ENCODE measurements at regions not wholly inside any gene's neighbourhood (a gene's known extent, or its start where the extent isn't known, plus 50 kb on each side); places are given as distances from the start of the nearest gene placed in this dataset.

GRCh38 chr2:217294818-217295217 is 435.0 kb upstream of the TNP1 start:
- H3K27me3 ChIP-seq (ENCODE audit: low read length), result no peaks in the 10 kb centered on the region
- no peaks in the 10 kb centered on the region for H3K9me2 ChIP-seq (replicated peaks; ENCODE audit: insufficient read depth, low read length)
- no peak overlapping the region for H3K27ac ChIP-seq (ENCODE audit: low read length)
- no peaks in the 10 kb centered on the region for H3K79me2 ChIP-seq (ENCODE audit: low read length)
- no peak overlapping the region for H3K4me2 ChIP-seq (ENCODE audit: low read depth, low read length, poor library complexity, severe bottlenecking)
- no peaks in the 10 kb centered on the region for H3K4me1 ChIP-seq (ENCODE audit: low read length)
- no peaks in the 10 kb centered on the region for H4K20me1 ChIP-seq (ENCODE audit: insufficient read depth, low read depth, low read length)
- H3K9me3 ChIP-seq (ENCODE audit: low read length), result no peaks in the 10 kb centered on the region
- no peak overlapping the region for H3K9ac ChIP-seq (ENCODE audit: low read length)
- no peak for DNase-seq
- H3K36me3 ChIP-seq (ENCODE audit: insufficient read depth, low read length), result no peaks in the 10 kb centered on the region
- H2AFZ ChIP-seq (ENCODE audit: low read length), result no peak overlapping the region
- H3K4me3 ChIP-seq (ENCODE audit: low read length), result no peak overlapping the region

- Histone ChIP-seq H3K27me3 (ENCODE audit: low read length) (no peaks in the 10 kb centered on the region), H3K4me2 (ENCODE audit: low read depth, low read length, poor library complexity, severe bottlenecking) (no peak overlapping the region), H3K9ac (ENCODE audit: low read length) (no peak overlapping the region), H3K4me1 (ENCODE audit: low read length) (no peaks in the 10 kb centered on the region), H4K20me1 (ENCODE audit: insufficient read depth, low read depth, low read length) (no peaks in the 10 kb centered on the region), H3K4me3 (ENCODE audit: low read length) (no peak overlapping the region), H3K27ac (ENCODE audit: low read length) (no peak overlapping the region), H2AFZ (ENCODE audit: low read length) (no peak overlapping the region), H3K36me3 (ENCODE audit: insufficient read depth, low read length) (no peaks in the 10 kb centered on the region), H3K9me2 (replicated peaks; ENCODE audit: insufficient read depth, low read length) (no peaks in the 10 kb centered on the region), H3K9me3 (ENCODE audit: low read length) (no peaks in the 10 kb centered on the region), H3K79me2 (ENCODE audit: low read length) (no peaks in the 10 kb centered on the region)
- no peak for DNase-seq
Observed at GRCh38 chr2:217294211-217294610, 434.3 kb upstream of the TNP1 start.

GRCh38 chr2:217293607-217294006 is 433.7 kb upstream of the TNP1 start:
- Histone ChIP-seq H3K9me3 (ENCODE audit: low read length) (no peaks in the 10 kb centered on the region), H3K9me2 (replicated peaks; ENCODE audit: insufficient read depth, low read length) (no peaks in the 10 kb centered on the region), H3K9ac (ENCODE audit: low read length) (no peak overlapping the region), H2AFZ (ENCODE audit: low read length) (no peak overlapping the region), H4K20me1 (ENCODE audit: insufficient read depth, low read depth, low read length) (no peaks in the 10 kb centered on the region), H3K4me2 (ENCODE audit: low read depth, low read length, poor library complexity, severe bottlenecking) (no peak overlapping the region), H3K4me1 (ENCODE audit: low read length) (no peaks in the 10 kb centered on the region), H3K36me3 (ENCODE audit: insufficient read depth, low read length) (no peaks in the 10 kb centered on the region), H3K27me3 (ENCODE audit: low read length) (no peaks in the 10 kb centered on the region), H3K79me2 (ENCODE audit: low read length) (no peaks in the 10 kb centered on the region), H3K4me3 (ENCODE audit: low read length) (no peak overlapping the region), H3K27ac (ENCODE audit: low read length) (no peak overlapping the region)
- no peak for DNase-seq

- no peak overlapping the region for H2AFZ ChIP-seq (ENCODE audit: low read length)
- no peaks in the 10 kb centered on the region for H3K36me3 ChIP-seq (ENCODE audit: insufficient read depth, low read length)
- no peak overlapping the region for H3K9ac ChIP-seq (ENCODE audit: low read length)
- no peaks in the 10 kb centered on the region for H3K79me2 ChIP-seq (ENCODE audit: low read length)
- H3K27me3 ChIP-seq (ENCODE audit: low read length), result no peaks in the 10 kb centered on the region
- H3K9me2 ChIP-seq (replicated peaks; ENCODE audit: insufficient read depth, low read length), result no peaks in the 10 kb centered on the region
- no peaks in the 10 kb centered on the region for H3K9me3 ChIP-seq (ENCODE audit: low read length)
- H3K4me3 ChIP-seq (ENCODE audit: low read length), result no peak overlapping the region
- H3K4me1 ChIP-seq (ENCODE audit: low read length), result no peaks in the 10 kb centered on the region
- no peak overlapping the region for H3K27ac ChIP-seq (ENCODE audit: low read length)
- no peak overlapping the region for H3K4me2 ChIP-seq (ENCODE audit: low read depth, low read length, poor library complexity, severe bottlenecking)
- DNase-seq, result no peak
- no peaks in the 10 kb centered on the region for H4K20me1 ChIP-seq (ENCODE audit: insufficient read depth, low read depth, low read length)
Observed at GRCh38 chr2:217293046-217293445, 433.2 kb upstream of the TNP1 start.

- no peak overlapping the region for H2AFZ ChIP-seq (ENCODE audit: low read length)
- H3K4me3 ChIP-seq (ENCODE audit: low read length), result no peak overlapping the region
- no peak for DNase-seq
- no peaks in the 10 kb centered on the region for H3K4me1 ChIP-seq (ENCODE audit: low read length)
- no peaks in the 10 kb centered on the region for H3K9me3 ChIP-seq (ENCODE audit: low read length)
- no peaks in the 10 kb centered on the region for H3K27me3 ChIP-seq (ENCODE audit: low read length)
- no peak overlapping the region for H3K9ac ChIP-seq (ENCODE audit: low read length)
- H3K4me2 ChIP-seq (ENCODE audit: low read depth, low read length, poor library complexity, severe bottlenecking), result no peak overlapping the region
- no peaks in the 10 kb centered on the region for H4K20me1 ChIP-seq (ENCODE audit: insufficient read depth, low read depth, low read length)
- no peaks in the 10 kb centered on the region for H3K36me3 ChIP-seq (ENCODE audit: insufficient read depth, low read length)
- no peaks in the 10 kb centered on the region for H3K9me2 ChIP-seq (replicated peaks; ENCODE audit: insufficient read depth, low read length)
- H3K79me2 ChIP-seq (ENCODE audit: low read length), result no peaks in the 10 kb centered on the region
- H3K27ac ChIP-seq (ENCODE audit: low read length), result no peak overlapping the region
Observed at GRCh38 chr2:217291259-217291658, 431.4 kb upstream of the TNP1 start.

- Histone ChIP-seq H3K4me1 (ENCODE audit: low read length) (no peaks in the 10 kb centered on the region), H3K9me2 (replicated peaks; ENCODE audit: insufficient read depth, low read length) (no peaks in the 10 kb centered on the region), H4K20me1 (ENCODE audit: insufficient read depth, low read depth, low read length) (no peaks in the 10 kb centered on the region), H3K27ac (ENCODE audit: low read length) (no peak overlapping the region), H3K36me3 (ENCODE audit: insufficient read depth, low read length) (no peaks in the 10 kb centered on the region), H3K9ac (ENCODE audit: low read length) (no peak overlapping the region), H3K27me3 (ENCODE audit: low read length) (no peaks in the 10 kb centered on the region), H2AFZ (ENCODE audit: low read length) (no peak overlapping the region), H3K4me2 (ENCODE audit: low read depth, low read length, poor library complexity, severe bottlenecking) (no peak overlapping the region), H3K79me2 (ENCODE audit: low read length) (no peaks in the 10 kb centered on the region), H3K4me3 (ENCODE audit: low read length) (no peak overlapping the region), H3K9me3 (ENCODE audit: low read length) (no peaks in the 10 kb centered on the region)
- no peak for DNase-seq
Observed at GRCh38 chr2:217290467-217290866, 430.6 kb upstream of the TNP1 start.

GRCh38 chr2:217289907-217290280 is 430.0 kb upstream of the TNP1 start:
- H3K27ac ChIP-seq (ENCODE audit: low read length), result no peak overlapping the region
- H3K9me2 ChIP-seq (replicated peaks; ENCODE audit: insufficient read depth, low read length), result no peaks in the 10 kb centered on the region
- no peaks in the 10 kb centered on the region for H3K4me1 ChIP-seq (ENCODE audit: low read length)
- H2AFZ ChIP-seq (ENCODE audit: low read length), result no peak overlapping the region
- H3K36me3 ChIP-seq (ENCODE audit: insufficient read depth, low read length), result no peaks in the 10 kb centered on the region
- no peak for DNase-seq
- H3K79me2 ChIP-seq (ENCODE audit: low read length), result no peaks in the 10 kb centered on the region
- H3K9ac ChIP-seq (ENCODE audit: low read length), result no peak overlapping the region
- no peaks in the 10 kb centered on the region for H3K9me3 ChIP-seq (ENCODE audit: low read length)
- H4K20me1 ChIP-seq (ENCODE audit: insufficient read depth, low read depth, low read length), result no peaks in the 10 kb centered on the region
- no peak overlapping the region for H3K4me2 ChIP-seq (ENCODE audit: low read depth, low read length, poor library complexity, severe bottlenecking)
- H3K27me3 ChIP-seq (ENCODE audit: low read length), result no peaks in the 10 kb centered on the region
- H3K4me3 ChIP-seq (ENCODE audit: low read length), result no peak overlapping the region

GRCh38 chr2:217289177-217289906 is 429.5 kb upstream of the TNP1 start:
- Histone ChIP-seq H3K4me3 (ENCODE audit: low read length) (no peak overlapping the region), H3K9ac (ENCODE audit: low read length) (no peak overlapping the region), H3K4me2 (ENCODE audit: low read depth, low read length, poor library complexity, severe bottlenecking) (no peak overlapping the region), H3K4me1 (ENCODE audit: low read length) (no peaks in the 10 kb centered on the region), H3K9me2 (replicated peaks; ENCODE audit: insufficient read depth, low read length) (no peaks in the 10 kb centered on the region), H3K27me3 (ENCODE audit: low read length) (no peaks in the 10 kb centered on the region), H4K20me1 (ENCODE audit: insufficient read depth, low read depth, low read length) (no peaks in the 10 kb centered on the region), H3K9me3 (ENCODE audit: low read length) (no peaks in the 10 kb centered on the region), H3K27ac (ENCODE audit: low read length) (no peak overlapping the region), H2AFZ (ENCODE audit: low read length) (no peak overlapping the region), H3K36me3 (ENCODE audit: insufficient read depth, low read length) (no peaks in the 10 kb centered on the region), H3K79me2 (ENCODE audit: low read length) (no peaks in the 10 kb centered on the region)
- DNase-seq, result no peak
